ENCODE measurements at regions not wholly inside any gene's neighbourhood (a gene's known extent, or its start where the extent isn't known, plus 50 kb on each side); places are given as distances from the start of the nearest gene placed in this dataset.
"Not testable (repeated sequence)": the region's sequence is repeated elsewhere in the genome, so short reads cannot be mapped to it uniquely, and the experiment has no call there.

DNA sequence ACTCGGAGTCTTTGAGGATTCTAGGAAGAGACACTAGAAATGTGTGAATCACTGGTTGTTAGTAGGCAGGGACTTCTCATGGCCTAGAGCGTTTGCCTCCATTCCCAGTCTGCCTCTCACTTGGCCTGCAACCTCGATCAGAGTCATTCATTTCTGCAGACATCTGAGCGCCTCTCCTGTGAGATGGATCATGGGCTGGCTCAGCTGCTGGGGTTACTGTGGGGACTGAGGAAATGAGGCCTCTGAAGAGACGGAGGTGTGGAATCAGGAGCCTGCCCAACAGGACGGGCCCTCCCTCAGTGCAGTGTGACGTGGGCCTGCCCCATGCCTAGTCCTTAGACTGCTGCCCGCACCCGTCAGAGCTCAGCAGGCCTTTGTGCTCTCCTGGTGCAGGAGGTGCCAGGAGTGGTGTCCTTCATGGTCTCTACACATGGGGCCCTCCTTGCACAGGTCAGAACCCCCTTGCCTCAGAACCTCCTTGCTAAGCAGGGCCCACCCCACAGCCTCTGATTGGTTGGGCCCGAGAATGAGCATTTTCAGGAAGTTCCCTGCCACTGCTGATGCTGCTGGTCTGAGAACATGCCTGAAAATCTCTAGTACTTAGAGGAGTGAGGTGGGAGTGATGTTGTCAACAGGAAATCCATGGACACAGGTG lies 99.4 kb downstream of the NPIPB11 start:
- in situ Hi-C loops (cut with MboI; ENCODE audit: low pct_ligation_motif_present in 1 of 4, low pct_unique_long_range_greater_than_20kb in 1 of 4, low sequenced_read_pairs in 3 of 4), result no loop called here
- Histone ChIP-seq H3K27me3 (no peaks in the 10 kb centered on the region), H3K27ac (no peak overlapping the region), H3K4me1 (peaks cover 0 to 4% (median 0%) of the 10 kb centered on the region in 4 donors), H3K36me3 (no peaks in the 10 kb centered on the region), H3K4me3 (no peak overlapping the region), H3K9me3 (no peaks in the 10 kb centered on the region)
- DNase-seq, result no peak
- no peak for TF ChIP-seq POLR2A (IDR thresholded peaks at IDR 0.05)
- 79% methylated on average over 10 of the region's 10 CpGs; no CpG with 5 or more reads in 1 of the 2 donors for WGBS, 2 donors (ENCODE audit: low coverage in 1 of 2)
- intact Hi-C loops (cut with DNase I; ENCODE audit: low total_unique reads), result no loop called here

DNA sequence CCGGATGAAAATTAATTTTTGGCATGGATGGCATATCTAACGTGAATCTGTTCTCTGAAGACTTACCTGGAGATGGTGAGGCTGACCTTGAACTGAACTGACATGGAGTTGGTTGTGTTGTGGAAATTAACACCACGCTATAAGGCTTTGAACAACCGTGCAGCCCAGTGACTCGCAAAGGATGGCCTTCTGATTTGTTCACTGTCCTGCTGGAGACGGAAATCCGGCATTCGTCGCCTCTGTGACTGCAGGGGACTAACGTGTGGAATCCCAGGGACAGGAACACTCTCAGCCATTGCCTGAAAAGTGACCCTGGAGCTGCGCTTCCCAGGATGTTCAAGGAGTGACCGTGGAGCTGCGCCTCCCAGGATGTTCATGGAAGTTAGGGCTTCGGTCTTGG lies 100.3 kb downstream of the NPIPB11 start:
- H3K9me3 ChIP-seq, result no peaks in the 10 kb centered on the region
- no peak for TF ChIP-seq EP300 (IDR thresholded peaks at IDR 0.05; ENCODE audit: low read depth)
- TF ChIP-seq, protein P1, sequence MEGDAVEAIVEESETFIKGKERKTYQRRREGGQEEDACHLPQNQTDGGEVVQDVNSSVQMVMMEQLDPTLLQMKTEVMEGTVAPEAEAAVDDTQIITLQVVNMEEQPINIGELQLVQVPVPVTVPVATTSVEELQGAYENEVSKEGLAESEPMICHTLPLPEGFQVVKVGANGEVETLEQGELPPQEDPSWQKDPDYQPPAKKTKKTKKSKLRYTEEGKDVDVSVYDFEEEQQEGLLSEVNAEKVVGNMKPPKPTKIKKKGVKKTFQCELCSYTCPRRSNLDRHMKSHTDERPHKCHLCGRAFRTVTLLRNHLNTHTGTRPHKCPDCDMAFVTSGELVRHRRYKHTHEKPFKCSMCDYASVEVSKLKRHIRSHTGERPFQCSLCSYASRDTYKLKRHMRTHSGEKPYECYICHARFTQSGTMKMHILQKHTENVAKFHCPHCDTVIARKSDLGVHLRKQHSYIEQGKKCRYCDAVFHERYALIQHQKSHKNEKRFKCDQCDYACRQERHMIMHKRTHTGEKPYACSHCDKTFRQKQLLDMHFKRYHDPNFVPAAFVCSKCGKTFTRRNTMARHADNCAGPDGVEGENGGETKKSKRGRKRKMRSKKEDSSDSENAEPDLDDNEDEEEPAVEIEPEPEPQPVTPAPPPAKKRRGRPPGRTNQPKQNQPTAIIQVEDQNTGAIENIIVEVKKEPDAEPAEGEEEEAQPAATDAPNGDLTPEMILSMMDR (IDR thresholded peaks at IDR 0.05), result no peak
- DNase-seq, result no peak
- 90 to 100% methylated on average over 2 to 14 of the region's 14 CpGs for WGBS, 2 donors (ENCODE audit: low coverage in 1 of 2)
- H3K27ac ChIP-seq, result no peak overlapping the region
- no peak overlapping the region for H3K4me3 ChIP-seq
- intact Hi-C loops (cut with DNase I; ENCODE audit: low total_unique reads) (no loop called here), in situ Hi-C loops (cut with MboI; ENCODE audit: low pct_ligation_motif_present in 1 of 4, low pct_unique_long_range_greater_than_20kb in 1 of 4, low sequenced_read_pairs in 3 of 4) (no loop called here)
- no peaks in the 10 kb centered on the region for H3K36me3 ChIP-seq
- peaks cover 0 to 4% (median 0%) of the 10 kb centered on the region in 4 donors for H3K4me1 ChIP-seq
- H3K27me3 ChIP-seq, result no peaks in the 10 kb centered on the region

DNA sequence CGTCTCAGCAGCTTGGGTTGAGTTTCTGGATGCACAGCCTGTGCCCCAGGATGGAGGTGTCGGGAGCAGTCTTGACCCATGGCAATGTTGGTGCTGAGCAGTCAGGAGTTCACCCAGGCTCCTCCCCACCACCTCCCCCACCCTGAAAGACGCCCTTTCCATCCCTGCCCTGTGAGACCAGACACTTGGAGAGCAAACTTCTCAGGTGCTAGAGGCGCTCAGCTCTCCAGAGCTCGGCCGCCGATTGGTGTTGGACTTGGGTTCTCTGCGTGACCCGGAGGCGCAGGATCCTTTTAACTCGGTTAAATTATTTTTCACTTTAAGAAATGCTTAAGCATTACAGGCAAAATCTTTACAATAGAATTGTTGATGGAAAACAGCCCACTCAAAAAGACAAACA lies 101.5 kb downstream of the NPIPB11 start:
- DNase-seq; H3K4me1 ChIP-seq; H3K27ac ChIP-seq; H3K27me3 ChIP-seq; H3K36me3 ChIP-seq; in situ Hi-C loops (cut with MboI; ENCODE audit: low pct_ligation_motif_present in 1 of 4, low pct_unique_long_range_greater_than_20kb in 1 of 4, low sequenced_read_pairs in 3 of 4); H3K9me3 ChIP-seq; intact Hi-C loops (cut with DNase I; ENCODE audit: low total_unique reads); H3K4me3 ChIP-seq: not testable (repeated sequence)
- 91 to 94% methylated on average over 7 to 11 of the region's 11 CpGs for WGBS, 2 donors (ENCODE audit: low coverage in 1 of 2)

GRCh38 chr16:29304251-29304650 lies 102.3 kb downstream of the NPIPB11 start:
- WGBS, 2 donors (ENCODE audit: low coverage in 1 of 2), result 71% methylated on average over 11 of the region's 11 CpGs; no CpG with 5 or more reads in 1 of the 2 donors
- intact Hi-C loops (cut with DNase I; ENCODE audit: low total_unique reads) (no loop called here), in situ Hi-C loops (cut with MboI; ENCODE audit: low pct_ligation_motif_present in 1 of 4, low pct_unique_long_range_greater_than_20kb in 1 of 4, low sequenced_read_pairs in 3 of 4) (no loop called here)
- no peaks in the 10 kb centered on the region for H3K9me3 ChIP-seq
- peaks cover 0 to 5% (median 2%) of the 10 kb centered on the region in 4 donors for H3K4me1 ChIP-seq
- H3K4me3 ChIP-seq, result no peak overlapping the region
- no peak overlapping the region for H3K27ac ChIP-seq
- no peaks in the 10 kb centered on the region for H3K36me3 ChIP-seq
- TF ChIP-seq, protein P1 (IDR thresholded peaks at IDR 0.05), result no peak
- TF ChIP-seq EP300 (IDR thresholded peaks at IDR 0.05; ENCODE audit: low read depth) (no peak), POLR2A (IDR thresholded peaks at IDR 0.05) (no peak), POLR2AphosphoS5 (IDR thresholded peaks at IDR 0.05) (no peak)
- no peaks in the 10 kb centered on the region for H3K27me3 ChIP-seq
- DNase-seq, result no peak

DNA sequence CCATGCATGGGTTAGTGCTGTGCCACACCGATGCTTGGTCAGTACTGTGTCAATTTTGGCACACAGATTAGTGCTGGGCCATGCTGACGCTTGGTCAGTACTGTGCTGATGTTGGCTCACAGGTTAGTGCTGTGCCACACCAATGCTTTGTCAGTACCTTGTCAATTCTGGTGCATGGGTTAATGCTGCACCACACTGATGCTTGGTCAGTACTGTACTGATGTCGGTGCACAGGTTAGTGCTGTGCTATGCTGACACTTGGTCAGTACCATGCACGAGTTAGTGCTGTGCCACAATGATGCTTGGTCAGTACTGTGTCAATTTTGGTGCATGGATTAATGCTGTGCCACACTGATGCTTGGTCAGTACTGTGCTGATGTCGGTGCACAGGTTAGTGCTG lies 103.0 kb downstream of the NPIPB11 start:
- whole genome bisulfite sequencing, 2 donors (ENCODE audit: low coverage in 1 of 2), result 91 to 100% methylated on average over 1 to 5 of the region's 5 CpGs
- TF ChIP-seq EP300 (IDR thresholded peaks at IDR 0.05; ENCODE audit: low read depth), result no peak
- Histone ChIP-seq H3K4me3 (no peak overlapping the region), H3K27ac (no peak overlapping the region), H3K9me3 (no peaks in the 10 kb centered on the region), H3K36me3 (no peaks in the 10 kb centered on the region), H3K4me1 (peaks cover 0 to 5% (median 2%) of the 10 kb centered on the region in 4 donors), H3K27me3 (no peaks in the 10 kb centered on the region)
- DNase-seq, result no peak
- intact Hi-C loops (cut with DNase I; ENCODE audit: low total_unique reads), result no loop called here
- in situ Hi-C loops (cut with MboI; ENCODE audit: low pct_ligation_motif_present in 1 of 4, low pct_unique_long_range_greater_than_20kb in 1 of 4, low sequenced_read_pairs in 3 of 4), result no loop called here

GRCh38 chr16:29302976-29303375 lies 103.5 kb downstream of the NPIPB11 start:
- H3K27me3 ChIP-seq, result no peaks in the 10 kb centered on the region
- no peaks in the 10 kb centered on the region for H3K36me3 ChIP-seq
- H3K9me3 ChIP-seq, result no peaks in the 10 kb centered on the region
- in situ Hi-C loops (cut with MboI; ENCODE audit: low pct_ligation_motif_present in 1 of 4, low pct_unique_long_range_greater_than_20kb in 1 of 4, low sequenced_read_pairs in 3 of 4) (no loop called here), intact Hi-C loops (cut with DNase I; ENCODE audit: low total_unique reads) (no loop called here)
- no peak for DNase-seq
- no peak for TF ChIP-seq EP300 (IDR thresholded peaks at IDR 0.05; ENCODE audit: low read depth)
- TF ChIP-seq, protein P1 (IDR thresholded peaks at IDR 0.05), result no peak
- TF ChIP-seq POLR2A (IDR thresholded peaks at IDR 0.05), result no peak
- no peak for TF ChIP-seq POLR2AphosphoS5 (IDR thresholded peaks at IDR 0.05)
- WGBS, 2 donors (ENCODE audit: low coverage in 1 of 2), result 91% methylated on average over 13 of the region's 13 CpGs; no CpG with 5 or more reads in 1 of the 2 donors
- peaks cover 0 to 5% (median 2%) of the 10 kb centered on the region in 4 donors for H3K4me1 ChIP-seq
- H3K4me3 ChIP-seq, result no peak overlapping the region
- no peak overlapping the region for H3K27ac ChIP-seq

DNA sequence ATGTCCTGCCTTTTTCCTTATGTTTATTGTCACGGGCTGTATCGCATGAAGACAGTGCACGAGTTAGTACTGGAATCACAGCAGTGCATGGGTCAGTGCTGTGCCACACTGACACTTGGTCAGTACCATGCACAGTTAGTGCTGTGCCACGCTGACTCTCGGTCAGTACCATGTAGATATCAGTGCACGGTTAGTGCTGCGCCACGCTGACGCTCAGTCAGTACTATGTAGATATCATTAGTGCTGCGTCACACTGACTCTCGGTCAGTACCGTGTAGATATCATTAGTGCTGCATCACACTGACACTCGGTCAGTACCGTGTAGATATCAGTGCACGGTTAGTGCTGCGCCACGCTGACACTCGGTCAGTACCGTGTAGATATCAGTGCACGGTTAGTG lies 104.1 kb downstream of the NPIPB11 start:
- in situ Hi-C loops (cut with MboI; ENCODE audit: low pct_ligation_motif_present in 1 of 4, low pct_unique_long_range_greater_than_20kb in 1 of 4, low sequenced_read_pairs in 3 of 4); H3K4me3 ChIP-seq; H3K9me3 ChIP-seq; H3K27me3 ChIP-seq; intact Hi-C loops (cut with DNase I; ENCODE audit: low total_unique reads); H3K36me3 ChIP-seq; H3K4me1 ChIP-seq; H3K27ac ChIP-seq; DNase-seq: not testable (repeated sequence)
- WGBS, 2 donors (ENCODE audit: low coverage in 1 of 2), result 96 to 100% methylated on average over 1 to 20 of the region's 20 CpGs

Measured in transverse colon (tissue), 4 donors.